Stimulated activated naive CD4-positive, alpha-beta T cell treated with Interleukin-2 at 50 U/mL for 16 hours (primary cell): ENCODE measurements at regions not wholly inside any gene's neighbourhood (a gene's known extent, or its start where the extent isn't known, plus 50 kb on each side); places are given as distances from the start of the nearest gene placed in this dataset.

Experiments used
- DNase-seq: peaks from one replicate; lab custom pipeline; 2025; lab: John Stamatoyannopoulos, UW

GRCh38 chr2:5915881-5916310 lies 223.7 kb downstream of the SOX11 start:
- DNase-seq = no peak

- no peak for DNase-seq
These were observed 229.0 kb downstream of the SOX11 start for GRCh38 chr2:5921081-5921642.

- no peak for DNase-seq
These were observed 232.1 kb downstream of the SOX11 start for GRCh38 chr2:5923957-5924945.

- DNase-seq = no peak
These were observed 233.4 kb downstream of the SOX11 start for GRCh38 chr2:5925604-5926003.

GRCh38 chr2:5926871-5927512 lies 234.8 kb downstream of the SOX11 start:
- DNase-seq = no peak

- DNase-seq = no peak
These were observed 240.6 kb downstream of the SOX11 start for GRCh38 chr2:5932556-5933469.

- DNase-seq = no peak
These were observed 241.5 kb downstream of the SOX11 start for GRCh38 chr2:5933669-5934068.

- no peak for DNase-seq
These were observed 245.1 kb downstream of the SOX11 start for GRCh38 chr2:5937321-5937720.

- no peak for DNase-seq
These were observed 245.8 kb downstream of the SOX11 start for GRCh38 chr2:5937851-5938565.

- no peak for DNase-seq
These were observed 246.3 kb downstream of the SOX11 start for GRCh38 chr2:5938566-5938896.

GRCh38 chr2:5939553-5939952 lies 247.4 kb downstream of the SOX11 start:
- no peak for DNase-seq

GRCh38 chr2:5940596-5941535 lies 248.7 kb downstream of the SOX11 start:
- DNase-seq = no peak

GRCh38 chr2:5942204-5942603 lies 250.0 kb downstream of the SOX11 start:
- DNase-seq = no peak

- DNase-seq = no peak
These were observed 253.6 kb downstream of the SOX11 start for GRCh38 chr2:5945742-5946141.

- DNase-seq = no peak
These were observed 254.3 kb downstream of the SOX11 start for GRCh38 chr2:5946225-5947115.

- no peak for DNase-seq
These were observed 258.6 kb downstream of the SOX11 start for GRCh38 chr2:5950736-5951135.

GRCh38 chr2:5951471-5951870 lies 259.3 kb downstream of the SOX11 start:
- no peak for DNase-seq

- no peak for DNase-seq
These were observed 261.3 kb downstream of the SOX11 start for GRCh38 chr2:5953525-5953924.

GRCh38 chr2:5954509-5954908 lies 262.3 kb downstream of the SOX11 start:
- DNase-seq = no peak
